Tibial artery (tissue), 4 donors: ENCODE measurements at regions not wholly inside any gene's neighbourhood (a gene's known extent, or its start where the extent isn't known, plus 50 kb on each side); places are given as distances from the start of the nearest gene placed in this dataset.

Experiments used
- DNase-seq, 2 donors: peaks; one replicate each; pipeline ENCODE4 v3.0.0-alpha.2; 2019
- H3K27ac ChIP-seq, 2 donors: fragments of 200-600 bp; sonication (generic) in 1 of 2; 1 replicate in 1 of 2; 2 replicates in 1 of 2; pipeline ENCODE4 v1.5.1; 2018 to 2019; ENCODE audit warnings: mild to moderate bottlenecking in 1 of 2
- H3K27me3 ChIP-seq, 2 donors: fragments of 200-600 bp; sonication (generic) in 1 of 2; one replicate each; pipeline versions ENCODE4 v1.5.1 to v1.6.0; 2016 to 2019
- H3K36me3 ChIP-seq, 3 donors: fragments of 200-600 bp; sonication (generic) in 2 of 3; one replicate each; pipeline ENCODE4 v1.5.1; 2016 to 2019; ENCODE audit warnings: mild to moderate bottlenecking in 2 of 3
- H3K4me1 ChIP-seq, 4 donors: fragments of 200-600 bp; sonication (generic) in 2 of 4; 1 replicate in 3 of 4; 2 replicates in 1 of 4; pipeline ENCODE4 v1.5.1; 2016 to 2019
- H3K4me3 ChIP-seq, 2 donors: fragments of 200-600 bp; sonication (generic) in 1 of 2; 1 replicate in 1 of 2; 2 replicates in 1 of 2; pipeline ENCODE4 v1.5.1; 2018 to 2019; ENCODE audit warnings: mild to moderate bottlenecking in 2 of 2
- H3K9me3 ChIP-seq, 3 donors: fragments of 200-600 bp; sonication (generic) in 1 of 3; one replicate each; pipeline ENCODE4 v1.5.1; 2016 to 2019
- CTCF ChIP-seq, 2 experiments: fragments of 200-600 bp in 1 of 2; fragments of 450-650 bp in 1 of 2; IDR thresholded peaks; one replicate each; pipeline ENCODE4 v1.5.1; 2017 to 2019; ENCODE audit warnings: antibody characterized with exemption in 2 of 2, mild to moderate bottlenecking in 1 of 2, moderate library complexity in 1 of 2
- intact Hi-C: fragments of 100-400 bp; cut with DNase I; formaldehyde crosslinking; loops from one replicate; pipeline ENCODE4 v1.15.0; 2023; ENCODE audit warnings: low total_unique reads

GRCh38 chr1:14103878-14104430, 404.0 kb downstream of the PRDM2 start:
- Histone ChIP-seq H3K27me3 (no peaks in the 10 kb centered on the region), H3K4me1 (peaks cover 0 to 10% (median 3%) of the 10 kb centered on the region in 4 donors), H3K27ac (no peak overlapping the region), H3K9me3 (no peaks in the 10 kb centered on the region), H3K36me3 (no peaks in the 10 kb centered on the region), H3K4me3 (no peak overlapping the region)
- intact Hi-C loops, result no loop called here
- DNase-seq, result no peak
- no peak for TF ChIP-seq CTCF (IDR thresholded peaks at IDR 0.05)

GRCh38 chr1:14106126-14106525, 406.1 kb downstream of the PRDM2 start:
- DNase-seq, result no peak
- H3K36me3 ChIP-seq, result no peaks in the 10 kb centered on the region
- no peak overlapping the region for H3K27ac ChIP-seq
- peaks cover 0 to 20% (median 6%) of the 10 kb centered on the region in 4 donors for H3K4me1 ChIP-seq
- intact Hi-C loops, result no loop called here
- no peaks in the 10 kb centered on the region for H3K9me3 ChIP-seq
- no peak overlapping the region for H3K4me3 ChIP-seq
- TF ChIP-seq CTCF (IDR thresholded peaks at IDR 0.05), result no peak
- no peaks in the 10 kb centered on the region for H3K27me3 ChIP-seq

GRCh38 chr1:14106679-14107313, 406.8 kb downstream of the PRDM2 start:
- H3K36me3 ChIP-seq, result no peaks in the 10 kb centered on the region
- DNase-seq, result no peak
- no peak for TF ChIP-seq CTCF (IDR thresholded peaks at IDR 0.05)
- intact Hi-C loops, result no loop called here
- H3K27ac ChIP-seq, result no peak overlapping the region
- H3K27me3 ChIP-seq, result no peaks in the 10 kb centered on the region
- H3K4me3 ChIP-seq, result no peak overlapping the region
- H3K4me1 ChIP-seq, result peaks cover 0 to 20% (median 6%) of the 10 kb centered on the region in 4 donors
- no peaks in the 10 kb centered on the region for H3K9me3 ChIP-seq

- H3K4me3 ChIP-seq, result no peak overlapping the region
- H3K27me3 ChIP-seq, result no peaks in the 10 kb centered on the region
- H3K4me1 ChIP-seq, result peaks cover 0 to 25% (median 6%) of the 10 kb centered on the region in 4 donors
- H3K27ac ChIP-seq, result no peak overlapping the region
- no peaks in the 10 kb centered on the region for H3K36me3 ChIP-seq
- intact Hi-C loops, result no loop called here
- no peak for DNase-seq
- no peaks in the 10 kb centered on the region for H3K9me3 ChIP-seq
- no peak for TF ChIP-seq CTCF (IDR thresholded peaks at IDR 0.05)
Observed at GRCh38 chr1:14108356-14109275, 408.6 kb downstream of the PRDM2 start.

- no peak overlapping the region for H3K4me3 ChIP-seq
- H3K4me1 ChIP-seq, result peaks cover 0 to 25% (median 6%) of the 10 kb centered on the region in 4 donors
- DNase-seq, result no peak
- no peaks in the 10 kb centered on the region for H3K27me3 ChIP-seq
- H3K9me3 ChIP-seq, result no peaks in the 10 kb centered on the region
- no peak for TF ChIP-seq CTCF (IDR thresholded peaks at IDR 0.05)
- intact Hi-C loops, result no loop called here
- no peaks in the 10 kb centered on the region for H3K36me3 ChIP-seq
- no peak overlapping the region for H3K27ac ChIP-seq
Observed at GRCh38 chr1:14109276-14109635, 409.3 kb downstream of the PRDM2 start.
